ENCODE measurements at regions not wholly inside any gene's neighbourhood (a gene's known extent, or its start where the extent isn't known, plus 50 kb on each side); places are given as distances from the start of the nearest gene placed in this dataset.

DNA sequence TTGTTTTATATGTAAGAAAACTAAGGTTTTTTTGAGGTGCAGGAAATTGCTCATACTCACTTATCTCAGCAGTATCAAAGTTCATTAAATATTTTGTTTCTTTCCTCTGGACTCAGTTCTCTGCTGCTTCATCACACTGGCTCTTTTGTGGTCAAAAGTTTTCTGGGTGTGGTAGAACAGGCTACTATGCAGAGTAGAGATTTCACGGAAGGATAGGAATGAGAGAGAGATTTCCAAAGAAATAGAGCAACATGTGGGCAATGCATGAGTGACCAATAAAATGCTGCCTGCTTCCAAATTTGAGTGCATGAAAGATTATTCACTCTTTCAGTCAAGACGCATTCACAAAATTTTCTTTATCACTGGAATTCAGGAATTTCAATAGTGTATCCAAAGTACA lies 577.3 kb upstream of the SEMA6D start:
- H3K9ac ChIP-seq (ENCODE audit: extremely low read depth, insufficient read length, low read length), result no peak overlapping the region
- no peak overlapping the region for H3K56ac ChIP-seq (ENCODE audit: insufficient read length, low read depth, low read length)
- no peak overlapping the region for H2AFZ ChIP-seq (ENCODE audit: low read length)
- no peak overlapping the region for H3K14ac ChIP-seq (ENCODE audit: insufficient read depth, low read length)
- H3K9me3 Mint-ChIP-seq, result no peaks in the 10 kb centered on the region
- H2BK5ac ChIP-seq (ENCODE audit: insufficient read length, low read length), result no peak overlapping the region
- H3K79me1 ChIP-seq (ENCODE audit: insufficient read depth, low read depth, low read length, poor library complexity, severe bottlenecking), result no peaks in the 10 kb centered on the region
- no peak overlapping the region for H3T11ph ChIP-seq (ENCODE audit: low read length)
- no peak overlapping the region for H2AK5ac ChIP-seq (ENCODE audit: insufficient read length, low read length)
- WGBS (ENCODE audit: extremely low coverage, insufficient read length, low lambda C conversion rate), result no CpG with 5 or more reads among the region's 2 CpGs
- H3K9me3 ChIP-seq (ENCODE audit: control insufficient read depth, low read depth, low read length), result no peaks in the 10 kb centered on the region
- no peak overlapping the region for H2BK120ac ChIP-seq (ENCODE audit: low read depth, low read length, poor library complexity, severe bottlenecking)
- no peak overlapping the region for H3K23ac ChIP-seq (ENCODE audit: insufficient read length, low read depth, low read length)
- no peaks in the 10 kb centered on the region for H3K4me1 ChIP-seq (ENCODE audit: insufficient read depth, low read length)
- H3K23me2 ChIP-seq (ENCODE audit: insufficient read length, low read depth, low read length, poor library complexity, severe bottlenecking), result no peaks in the 10 kb centered on the region
- no peak overlapping the region for H2BK20ac ChIP-seq (ENCODE audit: low read depth, low read length, poor library complexity, severe bottlenecking)
- no peaks in the 10 kb centered on the region for H3K36me3 Mint-ChIP-seq (ENCODE audit: insufficient read depth in 1 of 3, low read depth in 3 of 3)
- H4K91ac ChIP-seq (ENCODE audit: insufficient read length, low read depth, low read length), result no peak overlapping the region
- H2BK15ac ChIP-seq (ENCODE audit: low read depth, low read length), result no peak overlapping the region
- H3K27me3 Mint-ChIP-seq (ENCODE audit: low read depth), result no peaks in the 10 kb centered on the region
- no peak overlapping the region for H2BK12ac ChIP-seq (ENCODE audit: insufficient read length, low read depth, low read length)
- no peaks in the 10 kb centered on the region for H3K4me1 Mint-ChIP-seq
- no peaks in the 10 kb centered on the region for H4K20me1 ChIP-seq (ENCODE audit: control insufficient read depth, insufficient read depth, insufficient read length)
- no peak for DNase-seq
- H3K4me3 Mint-ChIP-seq, result no peak overlapping the region
- H3K4me2 ChIP-seq (ENCODE audit: insufficient read depth, insufficient read length, low read length), result no peak overlapping the region
- no peak overlapping the region for H3K4ac ChIP-seq (ENCODE audit: low read depth, low read length)
- no peaks in the 10 kb centered on the region for H3K79me2 ChIP-seq (ENCODE audit: insufficient read depth, low read length)
- no peak overlapping the region for H3K18ac ChIP-seq (ENCODE audit: insufficient read length, low read depth, low read length)
- no peaks in the 10 kb centered on the region for H3K27me3 ChIP-seq (ENCODE audit: insufficient read depth, low read length)
- no peak overlapping the region for H4K8ac ChIP-seq (replicated peaks; ENCODE audit: insufficient read length, low read depth, low read length)
- no peak overlapping the region for H4K5ac ChIP-seq (ENCODE audit: insufficient read length, low read depth, low read length)
- no peak overlapping the region for H3K27ac Mint-ChIP-seq
- TF ChIP-seq, protein P1, sequence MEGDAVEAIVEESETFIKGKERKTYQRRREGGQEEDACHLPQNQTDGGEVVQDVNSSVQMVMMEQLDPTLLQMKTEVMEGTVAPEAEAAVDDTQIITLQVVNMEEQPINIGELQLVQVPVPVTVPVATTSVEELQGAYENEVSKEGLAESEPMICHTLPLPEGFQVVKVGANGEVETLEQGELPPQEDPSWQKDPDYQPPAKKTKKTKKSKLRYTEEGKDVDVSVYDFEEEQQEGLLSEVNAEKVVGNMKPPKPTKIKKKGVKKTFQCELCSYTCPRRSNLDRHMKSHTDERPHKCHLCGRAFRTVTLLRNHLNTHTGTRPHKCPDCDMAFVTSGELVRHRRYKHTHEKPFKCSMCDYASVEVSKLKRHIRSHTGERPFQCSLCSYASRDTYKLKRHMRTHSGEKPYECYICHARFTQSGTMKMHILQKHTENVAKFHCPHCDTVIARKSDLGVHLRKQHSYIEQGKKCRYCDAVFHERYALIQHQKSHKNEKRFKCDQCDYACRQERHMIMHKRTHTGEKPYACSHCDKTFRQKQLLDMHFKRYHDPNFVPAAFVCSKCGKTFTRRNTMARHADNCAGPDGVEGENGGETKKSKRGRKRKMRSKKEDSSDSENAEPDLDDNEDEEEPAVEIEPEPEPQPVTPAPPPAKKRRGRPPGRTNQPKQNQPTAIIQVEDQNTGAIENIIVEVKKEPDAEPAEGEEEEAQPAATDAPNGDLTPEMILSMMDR (conservative IDR thresholded peaks at IDR 0.05), result no peak
- H3K27ac ChIP-seq (ENCODE audit: insufficient read length, low read depth, low read length), result no peak overlapping the region

Data from H9 (cell line).